HK-2 (cell line): ENCODE measurements at regions not wholly inside any gene's neighbourhood (a gene's known extent, or its start where the extent isn't known, plus 50 kb on each side); places are given as distances from the start of the nearest gene placed in this dataset.
"Not testable (repeated sequence)": the region's sequence is repeated elsewhere in the genome, so short reads cannot be mapped to it uniquely, and the experiment has no call there.

Experiments used
- DNase-seq: peaks from one replicate; pipeline ENCODE4 v3.0.0-alpha.2; 2018; ENCODE audit not compliant: unreplicated experiment

GRCh38 chrX:74251006-74251930 lies 52.7 kb upstream of the ZCCHC13 start:
- DNase-seq, result no peak

DNA sequence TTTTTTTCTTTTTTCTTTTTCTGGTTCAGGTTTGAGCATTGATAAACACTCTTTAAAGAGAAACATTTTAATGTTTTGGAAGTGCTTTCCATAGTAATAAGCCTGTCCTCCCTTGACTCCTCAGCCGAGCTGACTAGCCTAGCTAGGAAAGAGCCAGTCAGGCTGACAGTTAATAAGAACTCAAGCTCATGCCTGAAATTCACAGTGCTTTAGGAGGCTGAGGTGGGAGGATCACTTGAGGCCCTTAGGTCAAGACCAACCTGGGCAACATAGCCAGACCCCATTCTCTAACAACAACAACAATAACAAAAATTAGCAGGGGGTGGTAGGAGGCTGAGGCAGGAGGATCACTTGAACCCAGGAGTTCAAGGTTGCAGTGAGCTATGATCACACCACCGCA lies 53.4 kb upstream of the ZCCHC13 start:
- DNase-seq, result no peak

- no peak for DNase-seq
Observed at GRCh38 chrX:74249963-74250362, 54.0 kb upstream of the ZCCHC13 start.

DNA sequence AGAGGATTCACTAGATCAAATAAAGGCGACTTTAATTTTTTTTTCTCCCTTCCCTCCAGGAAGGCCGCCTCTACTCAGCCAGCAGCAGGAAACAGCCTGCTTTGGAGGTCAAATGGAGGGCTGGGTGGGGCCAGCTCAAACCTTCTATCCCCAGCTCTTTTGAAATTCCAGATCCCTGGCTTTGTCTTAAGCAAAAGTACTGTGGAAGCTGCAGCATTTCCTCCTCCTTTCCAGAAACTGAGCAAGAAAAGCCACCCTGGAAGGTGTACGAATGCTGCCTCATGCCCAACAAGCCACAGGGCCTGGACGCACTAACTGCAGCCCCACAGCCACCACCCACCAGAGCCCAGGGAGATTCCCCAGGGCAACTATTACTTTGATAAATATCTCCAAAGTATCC lies 55.1 kb upstream of the ZCCHC13 start:
- no peak for DNase-seq

DNA sequence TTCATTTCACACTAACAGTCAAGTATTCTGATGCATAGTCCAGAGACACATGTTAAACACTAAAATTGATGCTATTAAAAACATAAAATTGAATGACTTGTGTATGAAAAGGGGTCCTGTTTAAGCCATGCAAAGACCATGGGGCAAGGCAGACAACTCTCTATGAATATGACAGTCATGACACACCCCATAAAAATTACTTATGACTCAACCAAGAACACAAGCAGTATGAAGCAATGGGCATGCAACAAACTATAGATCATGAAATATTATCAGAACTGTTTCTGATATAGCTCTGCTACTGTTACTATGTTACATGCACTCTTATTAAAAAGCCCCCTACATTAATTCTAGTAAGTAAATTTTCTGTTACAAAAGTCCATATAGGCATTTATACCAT lies 57.5 kb upstream of the ZCCHC13 start:
- DNase-seq, result no peak

GRCh38 chrX:74242484-74243138 lies 61.4 kb upstream of the ZCCHC13 start:
- DNase-seq, result no peak

GRCh38 chrX:74242050-74242449 lies 61.9 kb upstream of the ZCCHC13 start:
- DNase-seq, result no peak

GRCh38 chrX:74238771-74239170 lies 65.2 kb upstream of the ZCCHC13 start:
- DNase-seq, result no peak

GRCh38 chrX:74234818-74235217 lies 69.2 kb upstream of the ZCCHC13 start:
- DNase-seq, result no peak

GRCh38 chrX:74232859-74233258 lies 71.1 kb upstream of the ZCCHC13 start:
- no peak for DNase-seq

DNA sequence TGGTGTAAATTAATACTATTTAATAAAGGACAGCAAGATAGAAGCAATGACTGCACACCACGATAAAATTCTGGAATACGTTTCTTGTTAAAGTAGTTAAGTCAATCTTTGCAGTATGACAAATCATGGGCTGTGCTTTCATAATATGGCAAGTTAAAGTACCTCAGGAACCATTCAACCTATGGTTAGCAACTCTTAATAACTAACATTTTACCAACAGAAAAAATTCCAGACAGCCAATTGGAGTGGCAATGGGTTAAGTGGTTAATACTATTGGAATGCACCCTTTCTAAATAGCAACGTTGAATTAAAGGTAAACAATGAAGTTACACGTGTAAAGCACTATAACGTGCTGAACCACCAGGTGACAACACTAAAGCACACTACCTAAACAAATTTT lies 72.4 kb upstream of the ZCCHC13 start:
- no peak for DNase-seq

DNA sequence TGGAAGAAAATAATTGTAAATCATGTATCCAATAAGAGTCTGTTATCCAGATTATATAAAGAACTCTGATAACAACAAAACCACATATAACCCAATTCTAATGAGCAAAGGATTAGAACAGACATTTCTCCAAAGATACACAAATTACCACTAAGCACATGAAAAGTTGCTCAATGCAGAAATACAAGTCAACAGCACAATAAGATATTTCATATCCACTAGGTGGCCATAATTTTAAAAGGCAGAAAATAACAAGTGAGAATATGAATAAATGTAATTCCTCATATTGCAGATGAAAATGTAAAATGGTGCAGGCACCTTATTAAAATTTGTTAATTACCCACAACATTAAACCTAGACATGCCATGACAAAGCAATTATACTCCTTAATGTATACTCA lies 73.9 kb upstream of the ZCCHC13 start:
- DNase-seq, result no peak

GRCh38 chrX:74225111-74225510 lies 78.9 kb upstream of the ZCCHC13 start:
- DNase-seq, result no peak

DNA sequence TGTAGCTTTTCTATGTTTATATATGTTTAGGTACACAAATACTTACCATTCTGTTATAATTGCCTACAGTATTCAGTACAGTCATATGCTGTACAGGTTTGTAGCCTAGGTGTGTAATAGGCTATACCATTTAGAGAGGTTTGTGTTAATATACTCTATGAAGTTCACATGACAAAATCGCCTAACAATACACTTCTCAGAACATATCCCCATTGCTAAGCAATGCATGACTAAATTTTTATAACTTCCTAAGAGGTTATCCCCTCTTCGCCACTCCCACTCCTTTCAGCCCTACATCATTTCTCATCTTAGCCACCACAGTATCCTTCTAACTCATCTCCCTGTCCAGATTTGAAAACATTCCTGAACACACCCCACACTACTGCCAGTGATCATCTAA lies 83.7 kb upstream of the ZCCHC13 start:
- DNase-seq, result no peak

GRCh38 chrX:74218895-74219294 lies 85.1 kb upstream of the ZCCHC13 start:
- no peak for DNase-seq

DNA sequence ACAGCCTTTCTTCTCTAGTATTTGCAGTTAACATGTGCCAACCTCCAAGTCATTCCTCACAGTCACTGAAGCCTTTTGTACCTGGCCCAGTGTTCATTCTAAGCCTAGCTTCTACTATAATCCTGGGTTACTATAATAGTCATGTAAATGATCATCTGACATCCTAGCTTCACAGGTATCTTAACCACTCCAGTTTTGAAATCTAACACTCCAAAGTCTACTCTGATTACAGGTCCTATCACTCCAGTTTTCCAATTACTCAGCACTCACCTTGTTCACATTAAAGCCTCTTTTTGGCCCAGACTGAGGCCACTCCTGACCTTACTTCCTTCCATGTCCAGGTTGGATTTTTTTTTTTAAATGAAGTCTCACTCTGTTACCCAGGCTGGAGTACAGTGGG lies 87.6 kb upstream of the ZCCHC13 start:
- DNase-seq, result no peak

- DNase-seq, result no peak
Observed at GRCh38 chrX:74211911-74212310, 92.1 kb upstream of the ZCCHC13 start.

DNA sequence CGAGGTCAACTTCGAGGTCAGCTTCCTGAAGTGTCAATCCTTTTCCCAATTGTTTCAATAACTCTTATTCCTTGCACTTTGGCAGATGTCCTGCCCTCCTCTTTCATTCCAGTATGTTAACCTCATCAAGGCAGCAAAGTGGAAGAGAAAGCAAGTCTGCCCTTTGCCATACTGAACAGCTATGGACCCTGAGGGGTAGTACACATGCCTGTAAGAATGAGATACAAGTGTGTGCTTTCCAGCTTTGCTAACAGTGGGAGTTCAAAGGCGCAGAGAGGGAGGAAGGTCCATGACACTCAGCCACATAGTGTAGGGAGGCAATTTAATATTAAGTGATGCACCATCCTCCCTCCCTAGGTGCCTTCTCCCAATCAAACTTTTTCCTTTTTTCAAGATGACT lies 96.4 kb upstream of the ZCCHC13 start:
- DNase-seq, result no peak

GRCh38 chrX:74195605-74196004 lies 108.4 kb upstream of the ZCCHC13 start:
- no peak for DNase-seq

- DNase-seq, result no peak
Observed at GRCh38 chrX:74195120-74195519, 108.9 kb upstream of the ZCCHC13 start.

DNA sequence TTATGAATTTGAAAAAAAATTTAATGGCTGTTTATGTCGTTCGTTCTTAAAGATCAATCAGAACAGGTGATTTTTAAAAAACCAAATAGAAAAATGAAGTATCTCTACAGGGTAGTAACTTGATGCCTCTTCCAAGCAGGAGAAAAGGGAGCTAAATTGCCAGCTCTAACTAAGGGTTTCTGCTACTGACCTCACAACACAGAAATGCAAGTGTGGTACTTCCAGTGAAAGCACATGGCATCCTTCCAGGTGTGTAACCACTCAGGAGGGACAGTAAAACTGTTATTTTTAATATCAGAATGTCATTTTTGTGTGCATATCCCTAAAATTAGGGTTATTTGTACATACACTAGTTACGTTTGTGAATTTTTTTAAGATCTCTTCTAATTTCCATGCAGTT lies 116.8 kb upstream of the ZCCHC13 start:
- no peak for DNase-seq

- DNase-seq, result not testable (repeated sequence)
Observed at GRCh38 chrX:74183047-74183446, 120.9 kb upstream of the ZCCHC13 start.

GRCh38 chrX:74181976-74182375 lies 122.0 kb upstream of the ZCCHC13 start:
- DNase-seq, result not testable (repeated sequence)
